B cell (primary cell): ENCODE measurements at regions not wholly inside any gene's neighbourhood (a gene's known extent, or its start where the extent isn't known, plus 50 kb on each side); places are given as distances from the start of the nearest gene placed in this dataset.

Source experiments
- ATAC-seq: fragments of 200-7000 bp; cut with Tn5 transposase; one replicate; pipeline ENCODE4 v1.10.0; 2021; ENCODE audit warnings: low read depth, mild to moderate bottlenecking, moderate number of reproducible peaks, moderate library complexity
- CTCF ChIA-PET: fragments of 350-600 bp; sonication (Branson Sonifier 250); formaldehyde crosslinking; loops from one replicate; lab custom pipeline; 2021; ENCODE audit warnings: antibody characterized with exemption, inconsistent platforms; lab: Charles Lee
- POLR2A ChIA-PET: fragments of 350-600 bp; sonication (Branson Sonifier 250); formaldehyde crosslinking; loops from one replicate; lab custom pipeline; 2021; ENCODE audit warnings: antibody characterized with exemption; lab: Charles Lee
- DNase-seq: peaks from one replicate; pipeline ENCODE4 v3.0.0; 2013
- H2AFZ ChIP-seq: 2 replicates; pipeline ENCODE4 v1.6.1; 2012; ENCODE audit warnings: mild to moderate bottlenecking, low read depth, low read length; ENCODE audit not compliant: insufficient read depth, poor library complexity, severe bottlenecking
- H3K27ac ChIP-seq, 2 donors: 1 replicate in 1 of 2; 2 replicates in 1 of 2; pipeline ENCODE4 v1.5.1; 2012 to 2013; ENCODE audit warnings: low read length in 2 of 2, mild to moderate bottlenecking in 2 of 2, moderate library complexity in 1 of 2
- H3K27me3 ChIP-seq, 4 experiments: fragments of 200-600 bp in 1 of 4; sonication (generic) in 1 of 4; replicated peaks in 1 of 4; 1 replicate in 2 of 4; 2 replicates in 2 of 4; pipeline versions ENCODE4 v1.6.1 to v1.7.0; 2013 to 2016; ENCODE audit warnings: low read length in 3 of 4, mild to moderate bottlenecking in 2 of 4, mixed read lengths in 1 of 4, moderate library complexity in 1 of 4; ENCODE audit not compliant: insufficient read depth in 4 of 4, control insufficient read depth in 3 of 4; ENCODE audit errors: control extremely low read depth in 1 of 4
- H3K36me3 ChIP-seq, 2 experiments: replicated peaks in 1 of 2; 1 replicate in 1 of 2; 2 replicates in 1 of 2; pipeline versions ENCODE4 v1.6.1 to v1.7.1; 2013; ENCODE audit warnings: low read length in 1 of 2; ENCODE audit not compliant: insufficient read depth in 2 of 2, control insufficient read depth in 1 of 2; ENCODE audit errors: control extremely low read depth in 1 of 2, extremely low read depth in 1 of 2
- H3K4me1 ChIP-seq, 2 donors: fragments of 200-600 bp in 1 of 2; sonication (generic) in 1 of 2; 1 replicate in 1 of 2; 2 replicates in 1 of 2; pipeline versions ENCODE4 v1.5.1 to v1.6.1; 2013 to 2017; ENCODE audit warnings: low read length in 2 of 2; ENCODE audit not compliant: control insufficient read depth in 2 of 2, insufficient read depth in 2 of 2
- H3K4me2 ChIP-seq: replicated peaks from 2 replicates; pipeline ENCODE3; 2012; ENCODE audit warnings: mild to moderate bottlenecking, low read depth, low read length; ENCODE audit not compliant: poor library complexity, severe bottlenecking
- H3K4me3 ChIP-seq, 5 experiments: fragments of 200-600 bp in 1 of 5; sonication (generic) in 1 of 5; 1 replicate in 3 of 5; 2 replicates in 2 of 5; pipeline versions ENCODE4 v1.5.1 to v1.7.0; 2011 to 2016; ENCODE audit warnings: low read length in 4 of 5, mild to moderate bottlenecking in 4 of 5, low read depth in 2 of 5, control low read depth in 1 of 5, moderate library complexity in 1 of 5; ENCODE audit not compliant: insufficient read depth in 1 of 5; ENCODE audit errors: control extremely low read depth in 1 of 5, extremely low read depth in 1 of 5
- H3K79me2 ChIP-seq: fragments of 200-600 bp; sonication (generic); one replicate; pipeline ENCODE4 v1.6.0; 2016; ENCODE audit warnings: low read length; ENCODE audit not compliant: control insufficient read depth, insufficient read depth
- H3K9ac ChIP-seq: fragments of 200-600 bp; sonication (generic); 2 replicates; pipeline ENCODE4 v1.6.1; 2017; ENCODE audit warnings: mild to moderate bottlenecking, low read length, moderate library complexity
- H3K9me3 ChIP-seq, 3 donors: one replicate each; pipeline versions ENCODE4 v1.6.1 to v1.7.1; 2013; ENCODE audit warnings: low read length in 2 of 3; ENCODE audit not compliant: control insufficient read depth in 2 of 3, insufficient read depth in 1 of 3; ENCODE audit errors: control extremely low read depth in 1 of 3
- H4K20me1 ChIP-seq: 2 replicates; pipeline ENCODE4 v1.6.0; 2012; ENCODE audit warnings: mild to moderate bottlenecking, low read length; ENCODE audit not compliant: insufficient read depth, control insufficient read depth, poor library complexity, severe bottlenecking
- H3K27ac Mint-ChIP-seq: one replicate; pipeline ENCODE4 v1.8.0; 2021; ENCODE audit warnings: mixed read lengths
- H3K27me3 Mint-ChIP-seq: one replicate; pipeline ENCODE4 v1.8.0; 2021; ENCODE audit warnings: mixed read lengths
- H3K4me1 Mint-ChIP-seq: one replicate; pipeline ENCODE4 v1.8.0; 2021; ENCODE audit warnings: mixed read lengths
- H3K4me3 Mint-ChIP-seq: one replicate; pipeline ENCODE4 v1.8.0; 2021; ENCODE audit warnings: mixed read lengths
- H3K9me3 Mint-ChIP-seq: one replicate; pipeline ENCODE4 v1.8.0; 2022; ENCODE audit warnings: mixed read lengths; ENCODE audit not compliant: insufficient read depth
- EZH2 ChIP-seq: IDR thresholded peaks from 2 replicates; pipeline ENCODE4 v1.6.1; 2012; ENCODE audit warnings: borderline replicate concordance, low read depth, mild to moderate bottlenecking, moderate library complexity, low read length; ENCODE audit not compliant: insufficient read depth, poor library complexity, severe bottlenecking
- WGBS: methylation state at CpG from one replicate; pipeline ENCODE4 v1.1.5; 2013; ENCODE audit warnings: missing lambda C conversion rate; ENCODE audit not compliant: insufficient coverage; 5-methylcytosine and 5-hydroxymethylcytosine counted together
- intact Hi-C: fragments of 100-400 bp; cut with micrococcal nuclease; formaldehyde crosslinking; loops from one replicate; pipeline ENCODE4 v1.10.0; 2022
- TF ChIP-seq, protein P1 (sequence below): fragments of 200-600 bp; IDR thresholded peaks from one replicate; pipeline ENCODE4 v1.8.0; 2022; ENCODE audit warnings: antibody characterized with exemption, mild to moderate bottlenecking

DNA sequence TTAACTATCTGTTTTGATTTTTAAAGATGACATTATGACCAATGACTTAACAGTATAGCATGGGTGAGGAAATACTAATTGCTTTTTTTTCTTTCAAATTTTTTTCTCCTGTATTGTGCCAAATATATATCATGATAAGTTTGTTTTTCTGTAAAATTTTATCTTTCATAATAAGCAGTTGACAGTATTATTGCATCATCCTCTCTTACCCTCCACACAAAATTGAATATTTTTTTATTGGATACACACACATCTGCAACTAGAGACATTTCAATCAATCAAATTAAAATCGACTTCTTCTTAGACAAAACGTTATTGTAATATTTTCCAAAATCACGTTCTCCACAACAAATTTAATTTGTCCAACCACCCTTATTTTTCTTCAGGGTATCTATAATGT is 330.4 kb upstream of the BRINP3 start:
- H4K20me1 ChIP-seq, result no peaks in the 10 kb centered on the region
- no peak overlapping the region for H3K4me2 ChIP-seq
- no CpG with 5 or more reads among the region's 3 CpGs for WGBS
- Mint-ChIP-seq H3K9me3 (no peaks in the 10 kb centered on the region), H3K27ac (no peak overlapping the region), H3K4me3 (no peak overlapping the region), H3K4me1 (no peaks in the 10 kb centered on the region), H3K27me3 (no peaks in the 10 kb centered on the region)
- no peaks in the 10 kb centered on the region for H3K27me3 ChIP-seq
- intact Hi-C loops, result no loop called here
- peaks cover 0 to 9% (median 0%) of the 10 kb centered on the region in 3 donors for H3K9me3 ChIP-seq
- no peak for TF ChIP-seq EZH2
- TF ChIP-seq, protein P1, sequence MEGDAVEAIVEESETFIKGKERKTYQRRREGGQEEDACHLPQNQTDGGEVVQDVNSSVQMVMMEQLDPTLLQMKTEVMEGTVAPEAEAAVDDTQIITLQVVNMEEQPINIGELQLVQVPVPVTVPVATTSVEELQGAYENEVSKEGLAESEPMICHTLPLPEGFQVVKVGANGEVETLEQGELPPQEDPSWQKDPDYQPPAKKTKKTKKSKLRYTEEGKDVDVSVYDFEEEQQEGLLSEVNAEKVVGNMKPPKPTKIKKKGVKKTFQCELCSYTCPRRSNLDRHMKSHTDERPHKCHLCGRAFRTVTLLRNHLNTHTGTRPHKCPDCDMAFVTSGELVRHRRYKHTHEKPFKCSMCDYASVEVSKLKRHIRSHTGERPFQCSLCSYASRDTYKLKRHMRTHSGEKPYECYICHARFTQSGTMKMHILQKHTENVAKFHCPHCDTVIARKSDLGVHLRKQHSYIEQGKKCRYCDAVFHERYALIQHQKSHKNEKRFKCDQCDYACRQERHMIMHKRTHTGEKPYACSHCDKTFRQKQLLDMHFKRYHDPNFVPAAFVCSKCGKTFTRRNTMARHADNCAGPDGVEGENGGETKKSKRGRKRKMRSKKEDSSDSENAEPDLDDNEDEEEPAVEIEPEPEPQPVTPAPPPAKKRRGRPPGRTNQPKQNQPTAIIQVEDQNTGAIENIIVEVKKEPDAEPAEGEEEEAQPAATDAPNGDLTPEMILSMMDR, result no peak
- no peak overlapping the region for H2AFZ ChIP-seq
- H3K9ac ChIP-seq, result no peak overlapping the region
- no peak overlapping the region for H3K4me3 ChIP-seq
- ChIA-PET CTCF (no interaction called here), POLR2A (no interaction called here)
- no peaks in the 10 kb centered on the region for H3K79me2 ChIP-seq
- H3K27ac ChIP-seq, result no peak overlapping the region
- DNase-seq (no peak), ATAC-seq (no peak)
- no peaks in the 10 kb centered on the region for H3K4me1 ChIP-seq
- H3K36me3 ChIP-seq, result no peaks in the 10 kb centered on the region

DNA sequence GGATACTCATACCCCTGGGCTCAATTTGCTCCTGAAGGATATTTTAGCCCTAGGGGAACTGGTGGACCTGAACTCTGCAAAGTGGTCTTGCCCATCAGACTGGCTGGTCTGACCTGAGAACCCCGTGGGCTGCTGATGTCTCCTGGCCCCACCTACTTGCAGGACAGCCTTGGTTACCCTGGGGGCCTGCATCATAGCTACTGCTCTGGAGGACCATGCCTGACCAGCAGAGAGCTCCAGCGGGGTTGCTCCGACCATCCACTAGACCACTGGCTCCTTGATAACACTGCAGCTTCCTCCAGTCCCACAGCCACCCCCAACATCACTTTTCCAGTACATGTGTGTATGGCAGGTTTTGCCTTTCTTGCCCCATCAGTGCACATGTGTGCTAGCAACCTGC is 331.6 kb upstream of the BRINP3 start:
- TF ChIP-seq, protein P1, result no peak
- TF ChIP-seq EZH2, result no peak
- H3K9me3 Mint-ChIP-seq, result peaks cover 5% of the 10 kb centered on the region
- Histone ChIP-seq H3K79me2 (no peaks in the 10 kb centered on the region), H3K4me3 (no peak overlapping the region), H3K4me1 (no peaks in the 10 kb centered on the region), H3K9ac (no peak overlapping the region), H3K4me2 (no peak overlapping the region), H3K36me3 (no peaks in the 10 kb centered on the region), H3K27ac (no peak overlapping the region), H2AFZ (no peak overlapping the region), H3K9me3 (peaks cover 0 to 9% (median 0%) of the 10 kb centered on the region in 3 donors), H4K20me1 (no peaks in the 10 kb centered on the region), H3K27me3 (no peaks in the 10 kb centered on the region)
- WGBS, result 72% methylated on average over 2 of the region's 3 CpGs
- H3K27me3 Mint-ChIP-seq, result no peaks in the 10 kb centered on the region
- no peak for DNase-seq
- CTCF ChIA-PET, result no interaction called here
- no peaks in the 10 kb centered on the region for H3K4me1 Mint-ChIP-seq
- POLR2A ChIA-PET, result no interaction called here
- ATAC-seq, result no peak
- no peak overlapping the region for H3K4me3 Mint-ChIP-seq
- intact Hi-C loops, result no loop called here
- H3K27ac Mint-ChIP-seq, result no peak overlapping the region
